ENCODE measurements at regions not wholly inside any gene's neighbourhood (a gene's known extent, or its start where the extent isn't known, plus 50 kb on each side); places are given as distances from the start of the nearest gene placed in this dataset.

GRCh38 chr19:30281906-30282305, 90.3 kb upstream of the ZNF536 start:
- Histone ChIP-seq H3K27ac (ENCODE audit: insufficient read depth, low read length) (no peak overlapping the region), H3K4me2 (ENCODE audit: low read depth, low read length) (no peak overlapping the region), H2BK20ac (ENCODE audit: low read depth, low read length) (no peak overlapping the region), H4K91ac (ENCODE audit: insufficient read depth, low read depth, low read length) (no peak overlapping the region), H3K9ac (ENCODE audit: low read depth, low read length) (no peak overlapping the region), H4K20me1 (ENCODE audit: insufficient read depth, low read length) (no peaks in the 10 kb centered on the region), H4K5ac (ENCODE audit: low read depth, low read length) (no peak overlapping the region), H2AFZ (replicated peaks; ENCODE audit: low read length, poor library complexity) (no peak overlapping the region), H3K4me3 (ENCODE audit: insufficient read depth, low read depth, low read length) (no peak overlapping the region), H3K4ac (ENCODE audit: low read depth, low read length) (no peak overlapping the region), H3K9me1 (ENCODE audit: insufficient read depth, low read length) (no peaks in the 10 kb centered on the region), H2AK5ac (ENCODE audit: low read depth, low read length) (no peak overlapping the region), H2BK120ac (ENCODE audit: low read depth, low read length) (no peak overlapping the region), H3K56ac (ENCODE audit: extremely low read depth, insufficient read depth, low read length) (no peak overlapping the region), H3K4me1 (ENCODE audit: control insufficient read depth, insufficient read depth, low read length) (no peaks in the 10 kb centered on the region), H2BK5ac (ENCODE audit: low read depth, low read length, poor library complexity, severe bottlenecking) (no peak overlapping the region), H3K18ac (ENCODE audit: low read depth, low read length) (no peak overlapping the region), H4K8ac (ENCODE audit: low read depth in 2 of 2, low read length in 2 of 2) (no peak overlapping the region), H3K36me3 (ENCODE audit: control insufficient read depth, insufficient read depth, low read length) (no peaks in the 10 kb centered on the region), H3K27me3 (ENCODE audit: control insufficient read depth, insufficient read depth, low read length) (no peaks in the 10 kb centered on the region), H2BK15ac (ENCODE audit: low read depth, low read length) (no peak overlapping the region), H3K9me3 (ENCODE audit: control insufficient read depth, insufficient read depth, low read length) (peaks cover 32% of the 10 kb centered on the region), H2AK9ac (replicated peaks; ENCODE audit: low read depth, low read length, poor library complexity) (no peak overlapping the region), H3K23ac (ENCODE audit: low read depth, low read length) (no peak overlapping the region), H3K14ac (replicated peaks; ENCODE audit: low read depth, low read length) (no peak overlapping the region), H3K79me1 (ENCODE audit: low read depth in 1 of 2, low read length in 2 of 2) (no peaks in the 10 kb centered on the region)
- dilution Hi-C loops (cut with HindIII; ENCODE audit: low sequenced_read_pairs, unreplicated experiment), result no loop called here
- 90% methylated on average over 2 of the region's 7 CpGs; no CpG with 5 or more reads in 1 of the 2 experiments for WGBS, 2 experiments (ENCODE audit: extremely low coverage in 2 of 2, insufficient read length in 1 of 2)
- ChIA-PET POLR2A (ENCODE audit: unreplicated experiment) (no interaction called here), CTCF (no interaction called here)
- no peak for DNase-seq
- no peak for TF ChIP-seq SMC3 (IDR thresholded peaks at IDR 0.05; ENCODE audit: low read depth, low read length)
- TF ChIP-seq FOS (IDR thresholded peaks at IDR 0.05; ENCODE audit: low read depth, low read length), result no peak
- no peak for TF ChIP-seq CTCF (conservative IDR thresholded peaks at IDR 0.05; ENCODE audit: low read depth, low read length)
- no peak for TF ChIP-seq MXI1 (IDR thresholded peaks at IDR 0.05; ENCODE audit: borderline replicate concordance, low read depth, low read length)
- TF ChIP-seq BHLHE40 (IDR thresholded peaks at IDR 0.05; ENCODE audit: low read depth, low read length), result no peak
- no peak for TF ChIP-seq POLR2A (IDR thresholded peaks at IDR 0.05; ENCODE audit: low read depth, low read length)
- TF ChIP-seq USF2 (IDR thresholded peaks at IDR 0.05; ENCODE audit: low read depth, low read length), result no peak
- TF ChIP-seq RAD21 (IDR thresholded peaks at IDR 0.05; ENCODE audit: low read length), result no peak
- TF ChIP-seq MAFK (IDR thresholded peaks at IDR 0.05; ENCODE audit: low read depth, low read length), result no peak
- no peak for TF ChIP-seq CEBPB (IDR thresholded peaks at IDR 0.05; ENCODE audit: low read depth, low read length)
- TF ChIP-seq ELK1 (IDR thresholded peaks at IDR 0.05; ENCODE audit: borderline replicate concordance, low read depth, low read length), result no peak
- no peak for TF ChIP-seq RCOR1 (IDR thresholded peaks at IDR 0.05; ENCODE audit: insufficient replicate concordance, low read length)
- TF ChIP-seq MAZ (IDR thresholded peaks at IDR 0.05; ENCODE audit: borderline replicate concordance, low read depth, low read length), result no peak
- no peak for TF ChIP-seq RFX5 (IDR thresholded peaks at IDR 0.05; ENCODE audit: low read depth, low read length)
- no peak for TF ChIP-seq CHD1 (IDR thresholded peaks at IDR 0.05; ENCODE audit: low read depth, low read length)
- in situ Hi-C loops (cut with MboI; ENCODE audit: low sequenced_read_pairs), result no loop called here
- no peak for ATAC-seq (ENCODE audit: low read depth)
- intact Hi-C loops (cut with micrococcal nuclease), result no loop called here
- no TSS peak for BruUV-seq (replicated peaks)

Measured in IMR-90 (cell line).